ENCODE measurements at regions not wholly inside any gene's neighbourhood (a gene's known extent, or its start where the extent isn't known, plus 50 kb on each side); places are given as distances from the start of the nearest gene placed in this dataset.

- no peaks in the 10 kb centered on the region for H3K79me2 ChIP-seq (ENCODE audit: control insufficient read depth, insufficient read depth, low read length)
- RAD21 ChIA-PET (ENCODE audit: unreplicated experiment), result no interaction called here
- CTCF ChIA-PET, result no interaction called here
- no peaks in the 10 kb centered on the region for H3K4me1 ChIP-seq (ENCODE audit: control insufficient read depth, insufficient read depth, low read length)
- H3K27ac ChIP-seq (ENCODE audit: control insufficient read depth, insufficient read depth), result no peak overlapping the region
- in situ Hi-C loops (cut with MboI), result no loop called here
- SMC1A ChIA-PET (ENCODE audit: uncharacterized antibody, unreplicated experiment), result no interaction called here
- ATAC-seq, result no peak
- no TSS peak for BruUV-seq (replicated peaks)
- H3K4me3 ChIP-seq, result no peak overlapping the region
- POLR2A ChIA-PET, result no interaction called here
- intact Hi-C loops (cut with micrococcal nuclease; ENCODE audit: unreplicated experiment), result no loop called here
- FAIRE-seq, result no peak
- no peak overlapping the region for H3K9ac ChIP-seq (ENCODE audit: control insufficient read depth, insufficient read depth, low read length)
- no peak overlapping the region for H3K4me2 ChIP-seq (ENCODE audit: control insufficient read depth, insufficient read depth)
- H4K20me1 ChIP-seq (ENCODE audit: control insufficient read depth, insufficient read depth), result no peaks in the 10 kb centered on the region
- H2AFZ ChIP-seq (ENCODE audit: control insufficient read depth, low read depth, low read length), result no peak overlapping the region
- no peaks in the 10 kb centered on the region; a peak in 1 of 4 replicates for H3K27me3 ChIP-seq (replicated peaks in 1 of 2; ENCODE audit: control insufficient read depth in 2 of 2, insufficient read depth in 2 of 2, low read length in 1 of 2)
- WGBS (ENCODE audit: insufficient coverage, insufficient replicate concordance, low lambda C conversion rate, missing lambda C conversion rate), result 9% methylated on average over 1 of the region's 1 CpG
- no peak for TF ChIP-seq CHD2 (IDR thresholded peaks at IDR 0.05; ENCODE audit: borderline replicate concordance, low read depth, low read length)
- no peak for TF ChIP-seq HDGF (IDR thresholded peaks at IDR 0.05)
- TF ChIP-seq MYC (IDR thresholded peaks at IDR 0.05; ENCODE audit: insufficient read depth, insufficient read length, insufficient replicate concordance, low read length, severe bottlenecking), result no peak
- TF ChIP-seq HDAC6 (IDR thresholded peaks at IDR 0.05; ENCODE audit: unreplicated experiment), result no peak
- no peak for TF ChIP-seq ASH2L (IDR thresholded peaks at IDR 0.05; ENCODE audit: borderline replicate concordance, low read depth)
- no peak for TF ChIP-seq TCF7 (IDR thresholded peaks at IDR 0.05; ENCODE audit: borderline replicate concordance)
- no peak for TF ChIP-seq EZH2 (IDR thresholded peaks at IDR 0.05; ENCODE audit: borderline replicate concordance, control insufficient read depth, low read depth, low read length)
- no peak for TF ChIP-seq TARDBP (IDR thresholded peaks at IDR 0.05; ENCODE audit: borderline replicate concordance)
- no peak for TF ChIP-seq NBN (IDR thresholded peaks at IDR 0.05)
- TF ChIP-seq ZNF592 (IDR thresholded peaks at IDR 0.05), result no peak
- no peak for TF ChIP-seq HSF1 (IDR thresholded peaks at IDR 0.05; ENCODE audit: low read depth, low read length)
- no peak for TF ChIP-seq ZNF207 (IDR thresholded peaks at IDR 0.05; ENCODE audit: borderline replicate concordance)
- TF ChIP-seq BACH1 (IDR thresholded peaks at IDR 0.05; ENCODE audit: borderline replicate concordance), result no peak
- TF ChIP-seq ATF3 (IDR thresholded peaks at IDR 0.05; ENCODE audit: borderline replicate concordance, extremely low read depth, low read depth, low read length), result no peak
- TF ChIP-seq ETV6 (conservative IDR thresholded peaks at IDR 0.05 in 1 of 2, IDR thresholded peaks at IDR 0.05 in 1 of 2; ENCODE audit: borderline replicate concordance in 1 of 2, low read depth in 1 of 2), result no peak
- TF ChIP-seq NRF1 (conservative IDR thresholded peaks at IDR 0.05; ENCODE audit: low read depth, low read length), result no peak
- no peak for TF ChIP-seq ZBED1 (IDR thresholded peaks at IDR 0.05; ENCODE audit: borderline replicate concordance)
- no peak for DNase-seq (ENCODE audit: low read depth, low spot score)
- H3K36me3 ChIP-seq (ENCODE audit: control insufficient read depth in 2 of 2, insufficient read depth in 2 of 2, low read length in 1 of 2), result no peaks in the 10 kb centered on the region
- H3K9me3 ChIP-seq (replicated peaks; ENCODE audit: control insufficient read depth, insufficient read depth, low read length), result no peaks in the 10 kb centered on the region
Measured at GRCh38 chr2:59919579-59919978, 633.9 kb downstream of the BCL11A start.

All from GM12878 (cell line).